Activated naive CD4-positive, alpha-beta T cell (primary cell): ENCODE measurements at regions not wholly inside any gene's neighbourhood (a gene's known extent, or its start where the extent isn't known, plus 50 kb on each side); places are given as distances from the start of the nearest gene placed in this dataset.
A peak's percentile ranks its signal among the peaks of the same experiment; 100 is the strongest.
"Not testable (repeated sequence)": the region's sequence is repeated elsewhere in the genome, so short reads cannot be mapped to it uniquely, and the experiment has no call there.

Experiments used
- DNase-seq, 4 experiments: peaks; one replicate each; lab custom pipeline; 2025; lab: John Stamatoyannopoulos, UW

GRCh38 chr3:107942951-107943749, 147.7 kb downstream of the CD47 start:
- no peak for DNase-seq

- DNase-seq = no peak
Measured at GRCh38 chr3:107942244-107942643, 148.6 kb downstream of the CD47 start.

GRCh38 chr3:107939691-107940442, 151.0 kb downstream of the CD47 start:
- DNase-seq = no peak

DNA sequence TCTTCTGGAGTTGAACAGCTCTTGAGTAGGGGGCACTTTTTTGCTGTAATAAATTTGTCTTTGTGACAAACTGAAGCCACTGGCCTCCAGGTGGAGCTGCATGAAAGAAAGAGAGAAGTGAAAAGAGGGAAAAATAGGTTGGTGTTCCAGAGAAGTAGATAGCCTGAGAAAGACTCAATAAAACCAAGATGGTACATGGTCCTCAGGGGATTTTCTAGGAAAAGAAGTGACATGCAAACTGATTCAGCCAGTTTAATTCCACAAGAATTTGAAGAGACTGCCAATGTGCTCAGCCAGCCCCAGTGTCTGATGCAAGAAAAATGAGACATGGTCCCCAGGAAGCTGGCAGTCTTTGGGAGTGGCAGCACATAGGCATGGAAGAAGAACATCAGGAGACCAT, 152.7 kb downstream of the CD47 start:
- DNase-seq = no peak

DNA sequence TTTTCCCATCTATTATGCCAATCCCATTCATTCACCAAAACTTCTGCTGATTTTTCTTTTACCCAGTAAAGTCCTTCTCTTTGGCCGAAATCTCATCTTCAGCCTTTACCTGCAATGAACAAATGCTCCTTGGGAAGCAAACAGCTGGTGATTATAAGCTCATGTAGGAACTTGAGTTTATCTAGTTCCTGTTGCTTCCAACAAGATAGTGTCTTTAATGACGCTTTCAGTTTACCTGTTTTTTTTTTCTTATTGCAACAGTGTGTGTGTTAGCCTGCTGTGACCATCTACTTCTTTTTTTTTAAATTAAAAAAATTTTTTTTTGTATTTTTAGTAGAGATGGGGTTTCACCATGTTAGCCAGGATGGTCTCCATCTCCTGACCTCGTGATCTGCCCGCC, 156.0 kb downstream of the CD47 start:
- no peak for DNase-seq

GRCh38 chr3:107933450-107933849, 157.4 kb downstream of the CD47 start:
- no peak for DNase-seq

GRCh38 chr3:107931326-107931725, 159.5 kb downstream of the CD47 start:
- DNase-seq = no peak

GRCh38 chr3:107929088-107929487, 161.7 kb downstream of the CD47 start:
- no peak for DNase-seq

GRCh38 chr3:107928084-107928445, 162.8 kb downstream of the CD47 start:
- DNase-seq = no peak

DNA sequence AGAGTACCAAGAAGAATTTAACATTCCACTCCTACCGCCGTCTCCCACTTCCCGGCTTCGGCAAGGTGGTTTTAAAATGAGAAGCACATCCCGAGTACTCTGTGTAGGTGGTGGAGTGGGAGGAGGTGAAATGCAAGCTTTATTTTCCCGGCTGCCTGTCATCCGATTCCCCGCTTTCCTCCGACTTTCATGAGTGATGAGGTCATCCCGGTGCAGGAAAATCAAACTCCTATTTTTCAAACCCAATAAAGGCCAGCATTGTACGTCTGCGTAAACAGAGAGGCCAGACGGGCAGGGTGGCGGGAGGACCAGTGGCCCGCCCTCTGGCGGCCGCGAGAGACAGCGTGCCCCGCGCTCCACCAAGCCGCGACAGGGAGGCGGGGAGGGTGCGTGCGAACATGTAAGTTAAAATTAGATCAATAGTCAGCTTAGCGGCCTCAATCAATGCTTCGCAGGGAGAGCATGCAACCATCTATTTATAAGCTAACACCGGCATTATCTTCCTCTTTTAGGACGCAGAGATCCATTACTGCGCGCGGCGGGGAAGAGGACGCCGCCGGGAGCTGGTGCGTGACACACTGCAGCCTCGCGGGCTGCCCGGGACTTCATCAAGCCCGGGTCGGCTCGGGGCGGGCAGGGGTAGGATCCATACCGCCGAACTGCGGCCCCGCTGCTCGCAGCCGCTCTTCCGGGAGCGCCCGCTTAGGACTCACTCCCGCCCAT, 163.3 kb downstream of the CD47 start:
- peak; percentile 31 to 55 (median 36) for DNase-seq

DNA sequence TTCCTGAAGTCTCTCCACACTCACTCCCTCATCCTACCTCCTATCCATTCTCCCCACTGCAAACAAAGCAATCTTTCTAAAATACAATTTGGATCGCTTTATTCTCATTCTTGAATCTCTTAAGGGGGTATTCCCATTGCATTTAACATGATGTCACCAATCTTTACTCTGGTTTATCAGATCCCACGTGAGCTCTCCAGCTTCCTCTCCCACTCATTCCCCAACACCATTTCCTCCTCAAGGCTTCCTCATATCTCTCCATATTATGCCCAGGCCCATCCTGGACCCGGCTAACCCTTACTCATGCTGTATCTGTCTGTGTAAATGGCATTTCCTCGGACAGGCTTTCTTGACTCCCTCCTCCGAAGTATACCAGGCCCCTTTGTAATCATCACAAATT, 165.0 kb downstream of the CD47 start:
- DNase-seq = no peak

DNA sequence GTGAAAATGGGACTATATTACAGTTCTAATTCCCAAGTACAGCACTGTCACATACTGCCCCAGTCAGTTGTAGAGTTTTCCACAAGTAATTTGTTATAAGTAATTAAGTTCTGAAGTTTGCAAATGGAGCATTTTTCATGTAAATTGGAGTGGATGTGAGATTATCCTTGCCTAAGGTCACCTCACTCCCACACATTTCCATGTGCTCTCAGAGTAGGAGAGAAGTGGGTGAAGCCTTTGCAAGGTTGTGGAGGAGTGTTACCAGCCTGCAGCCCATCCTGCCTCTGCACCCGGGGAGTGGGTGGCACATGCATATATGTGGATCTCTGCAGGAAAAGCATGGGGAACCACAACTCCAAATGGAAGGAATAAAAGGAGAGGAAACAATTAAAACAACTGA, 169.8 kb downstream of the CD47 start:
- no peak for DNase-seq

DNA sequence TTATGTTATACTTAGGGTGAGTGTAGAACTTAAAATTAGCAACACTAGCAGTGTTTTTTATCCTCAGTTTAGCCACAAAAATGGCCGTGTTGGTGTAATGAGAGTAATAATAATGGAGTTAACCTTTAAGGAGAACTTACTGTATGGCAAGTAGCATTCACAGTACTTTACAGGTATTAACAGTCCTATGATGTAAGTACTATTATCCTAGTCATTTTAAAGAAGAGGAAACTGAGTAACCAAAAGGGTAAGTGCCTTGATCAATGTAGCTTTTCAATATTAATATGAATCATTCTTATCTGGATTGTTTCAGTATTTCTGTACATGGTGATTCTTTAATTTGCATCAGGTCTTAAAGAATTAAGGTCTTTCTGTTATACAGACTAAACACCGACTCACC, 170.3 kb downstream of the CD47 start:
- no peak for DNase-seq

- no peak for DNase-seq
Measured at GRCh38 chr3:107919239-107919638, 171.6 kb downstream of the CD47 start.

GRCh38 chr3:107916171-107916570, 174.7 kb downstream of the CD47 start:
- DNase-seq = no peak

DNA sequence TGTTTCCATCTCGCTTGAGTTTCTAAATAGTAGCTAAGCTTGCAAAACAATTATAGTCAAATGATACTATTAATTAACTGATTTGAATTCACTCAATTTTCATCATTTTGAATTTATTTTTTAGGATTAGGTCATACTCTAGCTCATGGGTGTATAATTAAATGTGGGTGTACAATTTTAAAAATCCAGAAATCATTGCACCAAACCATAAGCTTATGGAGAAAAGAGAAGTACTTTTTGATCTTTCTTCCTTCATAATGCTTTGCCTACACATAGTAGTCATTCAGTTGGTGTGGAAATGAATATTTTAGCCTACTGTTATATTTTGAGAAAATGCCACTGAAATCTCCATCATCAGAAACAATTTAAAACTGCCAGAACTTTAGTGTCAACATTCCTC, 175.1 kb downstream of the CD47 start:
- DNase-seq = no peak

GRCh38 chr3:107913701-107914100, 177.1 kb downstream of the CD47 start:
- no peak for DNase-seq

GRCh38 chr3:107911337-107912000, 179.4 kb downstream of the CD47 start:
- DNase-seq = no peak

GRCh38 chr3:107910713-107911259, 180.0 kb downstream of the CD47 start:
- no peak for DNase-seq

DNA sequence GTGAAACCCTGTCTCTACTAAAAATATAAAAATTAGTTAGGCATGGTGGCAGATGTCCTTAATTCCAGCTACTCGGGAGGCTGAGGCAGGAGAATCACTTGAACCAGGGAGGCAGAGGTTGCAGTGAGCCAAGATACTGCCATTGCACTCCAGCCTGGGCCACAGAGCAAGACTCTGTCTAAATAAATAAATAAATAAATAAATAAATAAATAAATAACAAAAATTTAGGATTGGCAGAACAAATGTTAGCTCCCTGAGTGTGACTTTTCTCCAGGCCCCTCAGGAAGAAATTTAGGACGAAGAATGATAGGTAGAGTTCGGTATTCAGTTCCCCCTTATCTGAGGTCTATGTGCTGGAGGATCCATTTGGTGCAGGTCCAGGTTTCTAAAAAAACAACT, 181.2 kb downstream of the CD47 start:
- not testable (repeated sequence) for DNase-seq

- no peak for DNase-seq
Measured at GRCh38 chr3:107907996-107908395, 182.8 kb downstream of the CD47 start.

GRCh38 chr3:107904536-107905066, 186.2 kb downstream of the CD47 start:
- no peak for DNase-seq
